Esophagus squamous epithelium (tissue), 4 donors: ENCODE measurements at regions not wholly inside any gene's neighbourhood (a gene's known extent, or its start where the extent isn't known, plus 50 kb on each side); places are given as distances from the start of the nearest gene placed in this dataset.

ENCODE experiments used
- POLR2A ChIP-seq, 4 donors: fragments of 450-650 bp; IDR thresholded peaks; one replicate each; pipeline ENCODE4 v1.6.1; 2017; ENCODE audit warnings: antibody characterized with exemption in 4 of 4, mild to moderate bottlenecking in 4 of 4, moderate library complexity in 3 of 4
- TF ChIP-seq, protein P1 (sequence below), 6 experiments: fragments of 450-650 bp in 4 of 6; fragments of 200-600 bp in 2 of 6; sonication (generic) in 2 of 6; IDR thresholded peaks; one replicate each; pipeline ENCODE4 v1.5.1; 2016 to 2019; ENCODE audit warnings: antibody characterized with exemption in 6 of 6, mild to moderate bottlenecking in 4 of 6, moderate library complexity in 4 of 6

DNA sequence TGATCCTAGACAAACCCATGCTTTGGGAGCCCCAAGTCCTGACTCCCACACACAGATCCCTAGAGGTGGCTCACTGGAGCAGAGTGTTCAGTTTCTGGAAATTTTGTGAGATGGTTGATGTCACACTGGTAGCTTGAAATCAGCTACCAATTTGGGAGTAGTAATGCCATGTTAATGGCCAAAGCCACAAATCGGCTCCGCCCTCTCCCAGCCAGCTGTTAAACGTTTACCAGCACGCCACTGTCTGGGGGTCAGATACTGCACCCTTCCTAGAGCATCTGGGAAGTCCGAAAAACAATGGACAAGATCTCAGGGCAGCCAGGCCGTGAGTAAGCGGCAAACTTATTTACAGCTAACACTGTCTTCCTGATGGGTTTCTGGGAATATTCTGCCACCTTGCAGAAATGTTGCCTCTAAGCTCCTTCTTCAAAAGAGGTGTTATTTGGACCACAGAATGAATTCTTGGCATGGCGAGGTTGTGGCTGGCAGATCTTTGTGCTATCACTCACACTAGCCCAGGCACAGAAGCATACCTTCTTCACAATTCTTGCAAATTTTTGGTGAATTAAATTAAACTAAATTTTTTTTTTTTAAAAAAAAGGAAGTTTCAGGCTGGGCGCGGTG, 60.2 kb upstream of the FZD7 start:
- TF ChIP-seq, protein P1, sequence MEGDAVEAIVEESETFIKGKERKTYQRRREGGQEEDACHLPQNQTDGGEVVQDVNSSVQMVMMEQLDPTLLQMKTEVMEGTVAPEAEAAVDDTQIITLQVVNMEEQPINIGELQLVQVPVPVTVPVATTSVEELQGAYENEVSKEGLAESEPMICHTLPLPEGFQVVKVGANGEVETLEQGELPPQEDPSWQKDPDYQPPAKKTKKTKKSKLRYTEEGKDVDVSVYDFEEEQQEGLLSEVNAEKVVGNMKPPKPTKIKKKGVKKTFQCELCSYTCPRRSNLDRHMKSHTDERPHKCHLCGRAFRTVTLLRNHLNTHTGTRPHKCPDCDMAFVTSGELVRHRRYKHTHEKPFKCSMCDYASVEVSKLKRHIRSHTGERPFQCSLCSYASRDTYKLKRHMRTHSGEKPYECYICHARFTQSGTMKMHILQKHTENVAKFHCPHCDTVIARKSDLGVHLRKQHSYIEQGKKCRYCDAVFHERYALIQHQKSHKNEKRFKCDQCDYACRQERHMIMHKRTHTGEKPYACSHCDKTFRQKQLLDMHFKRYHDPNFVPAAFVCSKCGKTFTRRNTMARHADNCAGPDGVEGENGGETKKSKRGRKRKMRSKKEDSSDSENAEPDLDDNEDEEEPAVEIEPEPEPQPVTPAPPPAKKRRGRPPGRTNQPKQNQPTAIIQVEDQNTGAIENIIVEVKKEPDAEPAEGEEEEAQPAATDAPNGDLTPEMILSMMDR (IDR thresholded peaks at IDR 0.05): no peak
- TF ChIP-seq POLR2A (IDR thresholded peaks at IDR 0.05): no peak
